ENCODE measurements at regions not wholly inside any gene's neighbourhood (a gene's known extent, or its start where the extent isn't known, plus 50 kb on each side); places are given as distances from the start of the nearest gene placed in this dataset.

- H3K4me1 ChIP-seq = no peaks in the 10 kb centered on the region
- TF ChIP-seq CTCF (IDR thresholded peaks at IDR 0.05) = no peak
- peaks cover 0 to 4% (median 0%) of the 10 kb centered on the region in 11 donors for H3K9me3 ChIP-seq
- H3K4me3 ChIP-seq = no peak overlapping the region
- H3K27me3 ChIP-seq = no peaks in the 10 kb centered on the region
- DNase-seq = no peak
- no peaks in the 10 kb centered on the region for H3K36me3 ChIP-seq
- WGBS, 2 donors = 96 to 98% methylated on average over 6 of the region's 6 CpGs
- no peak overlapping the region for H3K27ac ChIP-seq
- ATAC-seq = no peak
- intact Hi-C loops (cut with DNase I) = loop anchor here in 2 of 10 donors (5.0 to 10.0 kb wide), 2 partner anchors 76 to 207 kb away; no protein-coding TSS in a partner anchor
Measured at GRCh38 chr6:148257810-148258209, 84.8 kb upstream of the SASH1 start.

GRCh38 chr6:148258868-148259267 lies 83.8 kb upstream of the SASH1 start:
- Histone ChIP-seq H3K4me3 (no peak overlapping the region), H3K27ac (no peak overlapping the region), H3K9me3 (peaks cover 0 to 4% (median 0%) of the 10 kb centered on the region in 11 donors), H3K27me3 (no peaks in the 10 kb centered on the region), H3K36me3 (no peaks in the 10 kb centered on the region), H3K4me1 (no peaks in the 10 kb centered on the region)
- no peak for DNase-seq
- ATAC-seq = no peak
- TF ChIP-seq CTCF (IDR thresholded peaks at IDR 0.05) = no peak
- intact Hi-C loops (cut with DNase I) = loop anchor here in 2 of 10 donors (5.0 to 10.0 kb wide), 2 partner anchors 77 to 206 kb away; no protein-coding TSS in a partner anchor
- 96 to 97% methylated on average over 5 of the region's 5 CpGs for WGBS, 2 donors

- ATAC-seq = no peak
Measured at GRCh38 chr6:148261470-148261869, 81.2 kb upstream of the SASH1 start.

DNA sequence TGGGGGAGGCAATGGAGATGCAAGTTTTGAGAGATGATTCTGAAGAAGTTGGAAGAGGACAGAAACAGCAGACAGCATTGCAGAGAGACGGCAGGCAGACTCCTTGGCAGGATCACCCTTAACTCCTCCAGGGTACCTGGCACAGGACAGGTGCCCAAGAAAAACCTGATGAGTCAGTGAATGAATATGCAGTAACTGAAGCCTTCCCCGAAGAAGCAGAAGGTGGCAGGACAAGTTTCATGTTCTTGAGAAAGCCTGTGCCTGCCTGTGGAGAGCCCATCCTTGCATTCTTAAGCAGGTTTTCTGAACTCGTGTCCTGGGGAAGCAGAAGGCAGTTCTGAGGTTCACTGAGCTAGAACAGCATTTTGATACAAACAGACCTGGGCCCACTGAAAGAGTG lies 79.6 kb upstream of the SASH1 start:
- no peaks in the 10 kb centered on the region for H3K36me3 ChIP-seq
- DNase-seq (no peak), ATAC-seq (no peak)
- intact Hi-C loops (cut with DNase I) = loop anchor here in 2 of 10 donors (10.0 kb wide), 1 partner anchor 202 kb away; no protein-coding TSS in a partner anchor
- H3K4me1 ChIP-seq = peaks cover 0 to 6% (median 0%) of the 10 kb centered on the region in 9 donors
- no peaks in the 10 kb centered on the region for H3K27me3 ChIP-seq
- H3K27ac ChIP-seq = no peak overlapping the region
- WGBS, 2 donors = 86 to 92% methylated on average over 3 of the region's 3 CpGs
- TF ChIP-seq CTCF (IDR thresholded peaks at IDR 0.05) = no peak
- no peaks in the 10 kb centered on the region for H3K9me3 ChIP-seq
- no peak overlapping the region for H3K4me3 ChIP-seq

More at GRCh38 chr6:148261470-148261869, 81.2 kb upstream of the SASH1 start:
- Histone ChIP-seq H3K27me3 (no peaks in the 10 kb centered on the region), H3K27ac (no peak overlapping the region), H3K9me3 (no peaks in the 10 kb centered on the region), H3K36me3 (no peaks in the 10 kb centered on the region), H3K4me3 (no peak overlapping the region), H3K4me1 (no peaks in the 10 kb centered on the region)
- no peak for DNase-seq
- intact Hi-C loops (cut with DNase I) = loop anchor here in 2 of 10 donors (10.0 kb wide), 1 partner anchor 203 kb away; no protein-coding TSS in a partner anchor
- no peak for TF ChIP-seq CTCF (IDR thresholded peaks at IDR 0.05)
- 86 to 87% methylated on average over 6 of the region's 6 CpGs for WGBS, 2 donors

Data from heart right ventricle (tissue), 16 donors.